Lower leg skin (tissue), 3 donors: ENCODE measurements at regions not wholly inside any gene's neighbourhood (a gene's known extent, or its start where the extent isn't known, plus 50 kb on each side); places are given as distances from the start of the nearest gene placed in this dataset.

Experiments
- CTCF ChIP-seq, 3 donors: fragments of 450-650 bp; IDR thresholded peaks; one replicate each; pipeline ENCODE4 v1.5.1; 2016; ENCODE audit warnings: antibody characterized with exemption in 3 of 3, mild to moderate bottlenecking in 3 of 3, moderate library complexity in 2 of 3
- POLR2A ChIP-seq, 2 donors: fragments of 450-650 bp; IDR thresholded peaks; one replicate each; pipeline ENCODE4 v1.6.1; 2016 to 2017; ENCODE audit warnings: antibody characterized with exemption in 2 of 2, mild to moderate bottlenecking in 1 of 2, moderate library complexity in 1 of 2

DNA sequence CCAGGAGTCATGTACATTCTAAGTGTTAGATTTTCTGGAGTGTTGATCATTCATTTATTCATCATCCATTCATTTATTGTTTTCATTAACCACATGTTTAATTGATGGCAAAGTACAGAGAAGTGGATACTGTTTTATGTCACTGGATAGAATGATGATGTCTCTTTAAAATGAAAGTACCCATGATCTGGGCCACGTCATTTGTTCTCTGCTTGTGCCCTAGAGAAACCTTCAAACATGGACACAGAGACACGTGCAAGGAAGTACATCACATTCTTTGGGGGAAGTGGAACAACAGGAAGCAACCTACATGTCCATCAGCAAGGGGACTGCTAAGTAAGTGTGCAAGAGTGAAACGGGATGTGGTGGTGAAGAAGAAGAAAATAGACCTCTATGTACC, 75.8 kb upstream of the TSHZ2 start:
- no peak for TF ChIP-seq POLR2A (IDR thresholded peaks at IDR 0.05)
- no peak for TF ChIP-seq CTCF (IDR thresholded peaks at IDR 0.05)
